NAMALWA (cell line): ENCODE measurements at regions not wholly inside any gene's neighbourhood (a gene's known extent, or its start where the extent isn't known, plus 50 kb on each side); places are given as distances from the start of the nearest gene placed in this dataset.

Source experiments
- DNase-seq: peaks from one replicate; pipeline ENCODE4 v3.0.0-alpha.2; 2015; ENCODE audit warnings: low spot score

DNA sequence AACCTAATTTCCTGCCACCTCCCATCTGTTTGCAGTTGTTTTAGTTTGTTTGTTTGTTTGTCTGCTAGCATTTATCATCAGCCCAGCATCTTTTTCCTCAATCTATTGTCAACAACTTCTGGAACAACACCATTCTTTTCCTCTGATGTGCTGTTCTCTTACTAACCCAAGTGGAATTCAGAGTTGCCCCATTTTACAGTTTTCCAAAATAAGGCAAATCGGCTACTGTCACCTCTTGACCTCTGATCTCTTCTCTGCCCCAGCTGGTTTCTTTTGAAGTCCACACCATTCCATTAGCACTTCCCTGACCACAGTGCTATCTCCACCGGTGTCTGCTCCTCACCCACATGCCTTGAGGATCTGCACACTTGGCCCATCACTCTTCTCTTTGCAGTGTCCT is 102.4 kb downstream of the EFNB2 start:
- DNase-seq: no peak

DNA sequence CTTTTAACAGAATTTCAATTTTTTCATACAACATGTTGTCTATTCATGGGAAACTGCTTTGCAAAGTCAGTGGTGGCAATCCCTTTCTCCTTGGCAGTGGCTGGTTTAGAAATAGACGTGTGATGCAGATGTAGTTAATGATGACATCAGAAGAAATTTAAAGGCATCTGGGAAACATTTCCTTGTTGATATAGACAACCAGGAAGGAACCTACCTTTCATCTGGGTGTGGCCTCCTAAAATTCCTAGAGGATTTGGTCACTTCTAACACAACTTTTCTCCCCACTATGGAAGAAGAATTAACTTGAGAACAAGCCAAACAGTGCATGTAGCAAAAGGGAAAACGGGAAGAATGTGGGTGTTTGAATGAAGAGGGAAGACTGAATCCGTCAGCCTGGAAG is 102.8 kb downstream of the EFNB2 start:
- no peak for DNase-seq

DNA sequence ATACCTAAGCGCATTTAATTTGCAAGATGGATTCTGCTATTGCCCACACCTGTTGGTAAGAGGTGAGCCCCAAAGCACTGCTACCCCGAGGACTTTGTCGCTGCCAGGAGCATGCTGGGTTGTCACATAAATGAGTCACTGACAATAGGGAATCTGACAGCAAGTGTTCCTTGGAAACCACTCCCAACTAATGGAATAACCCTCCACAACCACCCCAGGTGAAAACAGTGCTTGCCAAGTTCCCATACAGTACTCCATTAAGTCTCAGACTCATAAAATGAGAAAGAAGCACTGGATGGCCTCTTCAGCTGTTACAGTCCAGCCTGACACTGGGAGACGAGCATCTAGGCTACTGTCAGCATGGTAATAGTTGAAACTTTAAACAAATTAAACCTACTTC is 108.6 kb downstream of the EFNB2 start:
- DNase-seq: no peak

DNA sequence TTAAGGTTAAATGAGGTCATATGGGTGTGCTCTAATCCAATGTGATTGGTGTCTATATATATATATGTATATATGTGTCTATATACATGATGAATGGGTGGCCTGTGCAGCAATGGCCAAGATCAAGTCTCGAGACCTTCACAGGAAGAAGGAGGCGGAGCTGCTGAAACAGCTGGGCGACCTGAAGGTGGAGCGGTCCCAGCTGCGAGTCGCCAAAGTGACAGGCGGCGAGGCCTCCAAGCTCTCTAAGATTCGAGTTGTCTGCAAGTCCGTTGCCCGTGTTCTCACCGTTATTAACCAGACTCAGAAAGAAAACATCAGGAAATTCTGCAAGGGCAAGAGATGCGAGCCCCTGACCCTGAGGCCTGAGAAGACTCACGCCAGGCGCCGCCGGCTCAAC is 109.8 kb downstream of the EFNB2 start:
- DNase-seq: no peak

DNA sequence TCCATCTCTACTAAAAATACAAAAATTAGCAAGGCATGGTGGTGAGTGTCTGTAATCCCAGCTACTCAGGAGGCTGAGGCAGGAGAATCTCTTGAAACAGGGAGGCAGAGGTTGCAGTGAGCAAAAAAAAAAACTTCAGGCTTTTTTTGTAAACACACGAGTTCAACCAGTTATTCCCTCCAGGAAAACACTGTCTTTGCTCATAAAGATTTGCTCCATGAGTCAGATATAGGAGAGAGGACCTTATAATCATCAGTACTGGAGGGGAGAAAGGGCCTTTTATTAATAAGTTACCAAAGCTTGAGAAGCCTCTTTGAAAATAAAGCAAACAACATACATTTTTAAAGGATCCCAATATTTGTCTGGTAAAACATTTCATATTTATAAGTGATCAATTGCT is 110.7 kb downstream of the EFNB2 start:
- no peak for DNase-seq

DNA sequence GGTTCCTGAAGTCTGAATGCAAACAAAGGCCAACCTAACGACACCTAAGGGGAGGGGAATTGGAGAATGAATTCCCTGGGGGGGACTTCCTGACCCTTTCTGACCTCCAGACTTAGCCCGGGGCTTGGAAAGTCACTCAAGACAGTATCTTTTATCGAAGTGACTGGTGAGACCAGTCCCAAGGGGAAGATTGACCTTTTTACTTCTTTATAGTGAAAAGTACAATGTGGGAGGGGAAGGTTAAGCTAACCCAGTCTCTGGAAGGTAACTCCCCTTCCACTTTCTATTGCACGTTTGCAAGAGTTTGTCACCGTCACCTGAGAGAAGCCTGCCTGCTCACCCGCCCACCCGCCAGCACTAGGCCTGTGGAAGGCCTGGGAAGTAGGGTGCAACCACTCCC is 111.9 kb downstream of the EFNB2 start:
- no peak for DNase-seq

DNA sequence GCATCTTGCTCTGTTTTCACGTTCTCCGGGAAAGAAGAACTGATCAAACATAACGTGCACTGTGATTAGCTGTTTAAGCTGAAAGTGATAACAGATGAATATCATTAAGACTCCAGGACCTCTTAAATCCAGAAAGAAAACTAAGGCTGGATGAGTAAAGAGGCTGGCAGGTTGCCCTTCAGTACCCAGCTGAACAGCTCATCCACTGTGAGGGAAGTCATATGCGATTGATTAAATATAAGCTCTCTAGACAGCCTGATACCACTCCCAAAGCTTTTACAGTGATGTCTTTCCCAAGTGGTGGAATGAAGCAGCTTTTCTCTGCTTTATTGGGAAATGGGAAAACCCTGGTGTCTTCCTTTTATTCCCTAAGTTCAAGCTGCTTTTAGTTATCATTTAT is 116.9 kb downstream of the EFNB2 start:
- DNase-seq: no peak

DNA sequence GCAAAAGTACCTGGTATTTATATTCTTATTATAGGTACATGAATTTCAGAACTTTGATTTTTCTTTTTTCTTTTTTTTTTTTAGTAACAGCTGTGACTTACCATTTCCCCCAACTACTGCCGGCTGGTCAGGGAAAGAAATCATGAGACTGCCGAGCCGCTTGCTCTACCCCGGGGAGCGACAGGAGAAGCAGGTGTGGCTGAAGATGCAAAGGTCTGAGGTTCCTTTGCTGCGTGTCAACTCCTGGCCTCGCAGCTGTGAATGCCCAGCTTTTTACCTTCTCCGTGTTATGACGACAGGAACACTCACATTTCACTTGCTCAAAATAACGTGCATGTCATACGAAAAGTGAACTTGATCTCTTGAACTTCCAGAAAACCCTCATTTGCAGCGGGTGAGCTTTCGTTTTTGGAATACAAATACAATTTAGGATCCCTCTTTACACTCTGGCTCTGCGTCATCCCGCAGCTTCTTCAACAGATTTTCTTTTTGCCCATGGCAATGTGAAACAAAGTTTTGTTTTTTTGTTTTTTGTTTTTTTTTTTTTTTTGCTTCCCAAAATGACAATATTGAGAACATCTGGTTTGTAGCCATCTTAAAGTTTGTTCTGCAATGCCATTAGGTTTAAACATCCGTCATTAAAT is 117.9 kb downstream of the EFNB2 start:
- peak; percentile 18 for DNase-seq

DNA sequence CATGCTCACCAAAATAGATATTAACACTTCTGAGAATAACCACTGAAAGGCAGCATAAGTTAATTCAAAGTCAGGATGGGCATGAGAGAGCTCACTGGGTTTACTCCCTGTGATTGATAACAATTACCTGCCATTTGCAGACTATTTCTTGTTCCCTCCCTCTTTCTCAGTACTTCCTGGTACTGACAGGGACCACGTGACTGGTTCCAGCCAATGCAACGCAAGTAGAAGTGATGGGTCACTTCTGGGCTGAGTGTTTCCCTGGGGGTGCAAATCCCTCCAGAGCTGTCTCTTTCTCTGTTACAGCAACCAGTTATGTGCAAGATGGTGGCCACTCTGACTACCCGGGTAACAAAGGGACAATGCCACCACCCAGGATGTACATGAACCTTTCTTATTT is 118.8 kb downstream of the EFNB2 start:
- peak; percentile 76 for DNase-seq

DNA sequence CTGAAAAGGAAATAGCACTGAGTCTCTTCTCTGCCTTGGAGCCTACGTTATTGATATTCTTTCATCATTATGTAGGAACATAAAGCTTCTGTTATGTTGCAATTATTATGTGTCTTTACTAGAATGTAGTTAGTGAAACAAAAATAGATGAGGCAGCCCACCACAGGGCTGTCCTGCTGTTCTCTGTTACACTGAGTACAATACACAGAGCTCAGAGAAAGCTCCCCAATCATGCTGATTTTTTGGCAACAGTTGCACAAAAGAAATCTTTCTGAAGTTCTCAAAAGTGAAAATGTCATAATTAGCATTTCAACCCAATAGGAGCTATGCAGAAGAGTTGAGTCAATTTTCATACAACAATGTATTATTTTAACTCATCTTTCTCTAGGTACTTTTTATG is 119.5 kb downstream of the EFNB2 start:
- no peak for DNase-seq

DNA sequence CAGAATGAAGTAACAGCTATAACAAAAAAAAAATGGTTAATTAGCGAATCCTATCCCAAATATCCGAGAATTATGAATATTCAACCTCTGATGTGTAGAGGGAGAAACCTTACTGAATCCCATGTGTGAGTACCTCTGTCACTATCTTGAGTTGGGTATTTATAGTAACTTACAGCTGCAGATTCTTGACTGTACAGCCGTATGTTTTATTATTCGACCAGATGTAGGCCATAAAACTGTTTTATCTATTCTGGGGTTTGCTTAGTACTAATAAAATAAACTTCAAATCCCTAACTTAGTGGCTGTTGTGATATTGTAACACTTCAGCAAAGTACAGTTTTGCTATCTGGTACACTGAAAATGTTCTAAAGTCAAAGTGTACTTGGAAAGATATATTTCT is 120.0 kb downstream of the EFNB2 start:
- DNase-seq: no peak

DNA sequence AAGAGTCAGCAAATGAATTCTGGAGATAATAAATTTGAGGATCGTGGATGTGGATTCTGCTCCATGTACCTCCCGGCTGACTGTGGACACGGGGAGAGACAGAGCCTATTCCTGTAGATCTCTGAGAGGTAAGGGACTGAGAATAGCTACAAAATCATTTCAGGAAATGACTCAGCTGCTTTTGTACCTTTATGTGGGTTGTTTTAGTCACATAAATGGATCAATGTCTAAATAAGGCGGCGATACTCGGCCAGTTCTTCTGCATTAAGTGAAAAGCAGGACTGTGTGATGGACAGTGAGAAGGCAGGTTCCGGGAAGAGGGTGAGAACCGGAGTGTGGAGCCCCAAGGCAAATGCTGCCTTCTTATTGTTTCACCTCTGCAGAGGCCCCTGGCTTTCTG is 128.1 kb downstream of the EFNB2 start:
- DNase-seq: no peak

DNA sequence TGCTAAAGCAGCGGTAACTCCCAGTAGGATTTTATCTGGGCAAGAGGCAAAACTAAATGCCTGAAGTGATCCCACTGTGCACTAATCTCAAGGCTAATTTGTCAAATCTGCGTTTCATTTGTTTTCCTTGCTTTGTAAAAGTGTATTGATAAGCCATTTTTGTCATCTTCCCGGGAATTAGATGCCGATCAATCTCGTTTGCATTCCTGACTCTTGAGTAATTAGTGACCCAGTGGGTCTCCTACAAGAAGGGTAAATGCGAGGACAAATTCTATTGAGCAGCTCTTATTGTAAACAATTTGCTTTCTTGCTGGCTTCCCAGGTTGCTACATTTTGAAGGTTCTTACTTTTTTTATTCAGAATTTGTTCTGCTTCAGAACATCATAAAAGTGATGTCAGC is 129.7 kb downstream of the EFNB2 start:
- DNase-seq: no peak

DNA sequence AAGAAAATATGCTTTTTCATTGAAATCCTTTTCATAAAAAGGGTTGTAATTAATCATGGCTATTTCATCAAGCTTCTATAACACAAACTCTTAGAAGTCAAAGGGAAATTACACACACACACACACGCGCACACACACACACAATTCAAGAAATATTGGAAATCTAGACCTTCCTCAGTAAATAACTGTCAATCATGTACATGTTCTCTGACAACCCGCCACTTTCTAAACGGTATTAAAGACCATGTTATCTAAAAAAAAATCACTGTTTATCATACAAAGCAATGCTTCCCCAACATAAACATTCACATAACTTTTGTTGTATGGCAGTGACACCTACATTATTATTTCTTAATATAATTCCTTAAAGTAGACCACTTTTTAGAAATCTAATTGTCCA is 132.2 kb downstream of the EFNB2 start:
- DNase-seq: no peak

DNA sequence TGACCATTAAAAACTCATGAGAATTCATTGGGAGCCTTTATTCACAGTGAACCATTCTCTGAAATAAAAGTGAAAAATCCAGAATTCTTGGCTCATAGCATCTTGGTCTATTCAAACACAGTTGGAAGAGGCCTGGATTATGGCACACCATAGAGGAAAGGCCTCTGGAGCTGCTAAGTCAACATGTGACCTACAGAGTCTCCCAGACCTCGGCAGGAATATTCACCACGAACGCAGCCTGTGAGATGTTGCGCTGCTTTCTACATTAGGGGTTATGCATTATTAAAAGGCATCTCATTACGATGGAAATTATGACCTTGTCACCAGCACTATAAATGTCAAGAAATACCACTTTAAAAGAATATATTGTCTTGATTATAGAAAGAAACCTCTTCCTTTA is 132.6 kb downstream of the EFNB2 start:
- DNase-seq: no peak

DNA sequence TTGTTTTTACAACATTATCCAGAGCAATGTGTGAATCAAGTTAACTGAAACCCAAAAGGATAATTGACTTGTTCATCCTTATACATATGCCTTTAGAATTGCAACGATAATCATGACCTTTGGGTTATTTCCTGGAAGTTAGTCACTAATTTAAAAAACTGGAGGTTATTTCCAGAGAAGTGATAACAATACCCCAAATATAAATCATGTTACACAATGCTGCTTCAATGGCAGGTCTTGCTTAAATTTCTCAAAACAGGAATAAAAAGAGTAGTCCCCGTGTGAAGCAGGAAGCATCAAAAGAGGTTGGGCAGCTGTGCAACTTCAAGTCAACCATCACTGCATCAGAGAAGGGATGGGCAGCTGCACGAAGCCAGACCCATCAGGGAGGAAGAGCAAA is 134.4 kb downstream of the EFNB2 start:
- no peak for DNase-seq

DNA sequence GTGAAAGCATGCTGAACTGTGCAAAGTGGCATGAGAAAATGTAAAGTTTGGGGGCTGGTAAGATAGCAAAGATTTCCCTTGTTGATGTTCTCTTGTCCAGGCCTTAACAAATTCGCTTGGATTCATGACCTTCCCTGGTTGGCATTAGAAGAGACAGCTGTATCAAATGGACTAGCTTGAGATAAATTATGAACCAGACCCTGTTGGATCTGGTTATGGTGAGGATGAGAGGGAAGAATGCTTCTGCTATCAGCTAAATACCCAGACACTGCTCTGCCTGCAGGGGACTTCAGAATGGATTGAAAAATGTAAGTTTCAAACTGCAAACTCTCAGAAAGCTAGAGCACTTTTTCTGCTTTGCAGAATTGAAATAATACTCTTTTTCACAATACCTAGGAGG is 135.2 kb downstream of the EFNB2 start:
- no peak for DNase-seq

DNA sequence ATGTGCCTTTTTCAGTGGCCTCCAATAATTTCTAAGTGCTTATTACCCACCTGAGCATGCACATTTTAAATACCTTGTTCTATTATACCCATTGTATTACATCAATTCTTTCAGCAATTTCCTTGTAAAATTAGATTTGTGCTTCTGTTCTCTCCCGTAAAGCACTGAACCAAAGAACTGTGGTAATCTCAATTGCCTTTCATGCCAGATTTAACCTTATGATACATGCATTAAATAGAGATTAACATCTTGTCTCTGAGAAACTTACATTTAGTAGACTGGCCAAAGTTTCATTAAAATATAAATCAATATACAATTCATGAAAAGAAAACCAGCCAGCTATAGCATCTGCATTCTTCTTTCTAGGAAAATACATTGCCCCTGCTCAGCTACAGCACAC is 137.2 kb downstream of the EFNB2 start:
- DNase-seq: no peak

DNA sequence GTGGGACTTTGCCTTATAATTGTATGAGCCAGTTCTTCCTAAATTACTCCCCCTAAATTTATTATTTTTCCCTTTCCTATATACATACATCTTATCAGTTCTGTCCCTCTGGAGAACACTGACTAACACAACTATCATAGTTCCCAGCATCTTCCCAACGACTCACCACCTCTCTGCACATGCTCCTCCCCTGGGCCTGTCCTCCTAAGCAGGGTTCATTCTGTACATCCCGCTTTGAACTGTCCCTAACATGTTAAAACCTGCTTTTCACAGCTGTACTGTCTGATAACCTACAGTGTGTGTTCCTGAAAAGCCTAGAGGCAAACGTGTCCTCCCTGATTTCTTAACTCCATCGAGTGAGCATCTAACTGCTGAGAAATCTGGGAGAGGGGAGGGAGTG is 141.7 kb downstream of the EFNB2 start:
- no peak for DNase-seq

DNA sequence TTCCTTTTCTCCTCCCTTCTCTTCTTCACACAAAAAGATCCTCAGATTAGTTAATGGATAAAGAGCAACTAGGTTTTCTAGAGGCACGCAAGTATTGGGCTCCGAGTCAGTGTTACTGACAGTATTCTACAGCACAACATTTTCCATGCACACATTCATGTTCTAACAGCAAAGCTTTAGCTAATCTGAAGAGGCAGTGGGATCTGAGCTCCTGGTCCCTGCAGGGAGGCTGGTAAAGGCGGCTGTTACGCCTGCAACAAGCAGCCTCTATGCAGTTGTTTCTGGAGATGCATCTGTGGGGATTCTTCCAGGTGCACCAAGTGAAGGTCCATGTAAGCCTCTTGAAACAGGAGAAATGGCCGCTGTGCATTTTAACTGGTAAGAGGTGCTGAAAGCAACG is 143.8 kb downstream of the EFNB2 start:
- no peak for DNase-seq

DNA sequence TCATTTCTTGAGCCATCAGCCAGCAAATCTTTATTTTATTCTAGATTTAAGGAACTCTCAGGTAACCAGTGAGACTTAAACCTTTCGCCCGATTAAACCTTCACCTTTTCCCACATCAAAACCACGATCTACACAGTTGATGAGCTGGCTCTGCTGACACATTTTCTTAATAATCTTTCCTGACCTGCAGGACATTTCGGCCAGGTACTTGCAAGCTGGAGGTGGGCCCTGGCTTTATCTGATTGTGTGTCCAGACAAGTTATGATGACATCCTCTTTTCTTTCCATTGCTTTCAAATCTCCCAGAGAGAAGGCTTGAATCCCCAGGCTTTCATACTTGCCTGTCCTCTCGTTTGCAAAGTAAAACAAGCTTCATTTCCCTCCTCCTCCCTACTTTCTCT is 144.2 kb downstream of the EFNB2 start:
- no peak for DNase-seq

DNA sequence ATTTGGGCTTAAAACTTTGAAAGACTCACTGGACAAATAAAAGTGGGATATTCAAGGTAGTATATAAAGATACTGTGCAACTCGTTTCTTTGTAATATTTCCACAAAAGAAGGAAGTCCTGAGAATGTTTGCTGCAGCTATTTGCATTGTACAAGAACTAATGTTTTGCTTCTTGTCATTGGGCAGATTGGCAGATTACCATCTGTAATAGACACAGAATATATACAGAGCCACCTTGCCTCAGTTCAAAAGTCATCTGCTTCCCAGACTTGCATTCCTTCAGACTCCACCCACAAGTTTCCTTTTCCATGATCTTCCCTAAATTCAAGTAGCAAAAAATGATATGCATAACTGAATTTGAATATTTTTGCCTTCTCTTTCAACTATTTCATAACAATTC is 145.1 kb downstream of the EFNB2 start:
- no peak for DNase-seq

DNA sequence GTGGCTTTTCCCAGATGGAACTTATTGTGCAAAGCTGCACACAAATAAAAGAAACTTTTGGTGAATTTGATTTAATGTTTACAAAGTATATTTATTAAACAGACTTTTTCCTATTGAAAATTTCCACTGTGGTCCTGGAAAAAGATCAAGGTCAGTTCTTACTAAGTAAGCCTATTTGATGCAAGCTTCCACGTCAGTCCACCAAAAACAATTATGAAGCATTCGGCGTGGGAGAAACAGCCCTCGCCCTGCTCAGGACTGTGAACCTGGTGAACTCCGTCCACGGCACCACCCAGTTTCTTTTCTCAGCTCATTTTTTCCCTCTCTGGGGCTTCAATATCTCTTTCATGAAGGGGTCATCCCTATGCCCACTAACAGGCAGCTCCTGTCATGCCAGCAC is 149.8 kb downstream of the EFNB2 start:
- DNase-seq: no peak

DNA sequence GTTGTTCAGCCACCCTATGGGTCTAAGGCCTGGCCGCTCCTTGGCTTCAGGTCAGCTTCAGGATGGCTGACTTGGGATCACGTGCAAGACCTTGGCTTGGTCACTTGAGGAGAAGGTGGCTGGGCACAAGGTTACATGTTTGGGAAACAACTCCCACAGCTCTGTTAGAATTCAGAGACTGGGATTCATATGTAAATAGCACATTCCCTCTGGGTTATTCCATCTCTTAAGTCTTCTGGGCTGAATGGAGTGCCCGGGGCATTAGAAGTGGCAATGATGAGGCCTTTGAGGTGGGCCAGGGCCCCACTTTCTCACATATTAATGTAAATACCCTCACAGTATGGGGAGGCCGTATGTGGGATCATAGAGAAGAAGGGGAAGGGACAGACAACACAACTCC is 150.9 kb downstream of the EFNB2 start:
- DNase-seq: no peak

DNA sequence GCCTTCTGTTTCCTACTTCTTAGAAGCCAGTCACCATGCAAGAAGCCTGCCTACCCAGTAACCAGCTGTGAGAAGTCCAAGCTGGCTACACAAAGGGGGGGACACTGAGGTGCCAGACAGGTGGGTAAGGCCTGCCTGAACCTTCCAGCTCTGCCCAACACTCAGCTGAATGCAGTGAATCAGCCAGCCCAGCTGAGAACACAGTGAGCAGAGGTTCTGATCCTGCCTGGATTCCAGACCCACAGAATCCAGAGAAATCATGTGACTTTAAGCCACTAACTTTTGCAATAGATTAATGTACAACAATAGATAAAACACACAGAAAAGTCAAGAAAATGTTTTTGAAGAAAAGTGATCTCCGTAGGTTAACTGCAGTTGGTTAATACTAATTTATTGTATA is 151.7 kb downstream of the EFNB2 start:
- DNase-seq: no peak
